Nephron progenitor cell (in vitro differentiated cells): ENCODE measurements at regions not wholly inside any gene's neighbourhood (a gene's known extent, or its start where the extent isn't known, plus 50 kb on each side); places are given as distances from the start of the nearest gene placed in this dataset.

Experiments
- DNase-seq: peaks from one replicate; pipeline ENCODE4 v3.0.0; 2021
- H3K27ac Mint-ChIP-seq: 2 replicates; pipeline ENCODE4 v1.8.0; 2021; ENCODE audit warnings: mild to moderate bottlenecking, moderate library complexity, mixed read lengths
- H3K27me3 Mint-ChIP-seq: 2 replicates; pipeline ENCODE4 v1.8.0; 2021; ENCODE audit warnings: mild to moderate bottlenecking, low read depth, mixed read lengths; ENCODE audit not compliant: poor library complexity
- H3K36me3 Mint-ChIP-seq: 2 replicates; pipeline ENCODE4 v1.8.0; 2021; ENCODE audit warnings: low read depth, mixed read lengths
- H3K4me1 Mint-ChIP-seq: 2 replicates; pipeline ENCODE4 v1.8.0; 2021; ENCODE audit warnings: mixed read lengths
- H3K4me3 Mint-ChIP-seq: 2 replicates; pipeline ENCODE4 v1.8.0; 2021; ENCODE audit warnings: mild to moderate bottlenecking, moderate library complexity, mixed read lengths
- H3K9me3 Mint-ChIP-seq: 2 replicates; pipeline ENCODE4 v1.8.0; 2021; ENCODE audit warnings: mild to moderate bottlenecking, moderate library complexity, mixed read lengths
- CTCF ChIP-seq: fragments of 200-600 bp; sonication (generic); IDR thresholded peaks from 2 replicates; pipeline ENCODE4 v1.5.0; 2021; ENCODE audit warnings: antibody characterized with exemption

DNA sequence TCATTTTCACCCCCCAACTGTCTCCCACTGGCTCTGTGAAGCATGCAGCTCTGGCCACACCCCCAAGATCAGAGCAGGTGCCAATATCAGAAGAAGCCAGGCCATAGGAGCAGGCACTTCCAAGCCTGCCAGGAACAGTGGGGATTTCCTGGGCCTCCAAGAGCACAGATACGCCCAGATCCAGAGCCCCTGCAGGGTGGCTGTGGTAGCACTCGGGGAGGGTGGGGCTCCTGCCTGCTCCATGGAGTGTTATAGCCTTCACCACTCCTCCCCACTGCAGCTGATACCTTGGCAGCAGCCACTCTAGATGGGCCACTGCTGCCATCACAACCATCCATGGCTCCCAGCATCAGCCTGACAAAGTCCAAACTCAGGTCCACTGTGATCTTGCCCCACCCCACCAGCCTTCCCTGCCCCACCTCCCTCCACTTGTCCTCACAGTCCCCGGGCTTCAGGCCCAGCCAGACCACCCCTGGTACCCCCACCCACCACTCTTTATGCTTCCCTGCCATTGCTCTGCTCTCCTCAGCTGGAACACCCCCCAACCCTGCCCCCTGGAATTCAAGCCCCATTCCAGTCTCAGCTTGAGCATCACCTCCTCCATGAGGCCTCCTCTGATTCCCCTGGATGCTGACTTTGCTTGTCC, 448.3 kb downstream of the MATN1 start:
- no peak for TF ChIP-seq CTCF
- H3K36me3 Mint-ChIP-seq = no peaks in the 10 kb centered on the region
- H3K4me3 Mint-ChIP-seq = no peak overlapping the region
- peaks cover 43% of the 10 kb centered on the region for H3K4me1 Mint-ChIP-seq
- no peaks in the 10 kb centered on the region for H3K9me3 Mint-ChIP-seq
- no peak overlapping the region for H3K27ac Mint-ChIP-seq
- H3K27me3 Mint-ChIP-seq = peaks cover 8% of the 10 kb centered on the region
- no peak for DNase-seq

GRCh38 chr1:30274173-30274970, 449.0 kb downstream of the MATN1 start:
- Mint-ChIP-seq H3K27ac (no peak overlapping the region), H3K27me3 (peaks cover 14% of the 10 kb centered on the region), H3K9me3 (no peaks in the 10 kb centered on the region), H3K36me3 (no peaks in the 10 kb centered on the region), H3K4me3 (no peak overlapping the region), H3K4me1 (peaks cover 43% of the 10 kb centered on the region)
- TF ChIP-seq CTCF = no peak
- DNase-seq = no peak

DNA sequence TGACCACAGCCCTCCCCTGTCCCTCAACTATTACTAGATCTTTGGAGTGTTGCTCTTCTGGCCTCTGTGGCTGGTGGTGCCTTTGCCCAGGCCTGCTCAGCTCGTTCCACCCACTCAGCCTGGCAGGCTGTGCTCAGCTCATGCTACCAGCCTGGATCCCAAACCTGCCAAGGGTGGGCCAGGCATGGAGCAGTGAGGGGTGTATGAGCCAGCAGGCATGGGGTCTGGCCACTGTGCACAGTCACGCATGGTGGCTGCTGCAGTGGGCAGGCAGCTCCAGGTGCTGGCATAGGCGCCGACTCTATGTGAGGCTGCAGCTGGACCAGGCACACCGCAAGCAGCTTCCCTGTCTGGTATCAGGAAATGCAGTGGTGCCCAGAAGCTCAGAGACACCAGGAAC, 449.9 kb downstream of the MATN1 start:
- H3K36me3 Mint-ChIP-seq = no peaks in the 10 kb centered on the region
- H3K4me1 Mint-ChIP-seq = peaks cover 43% of the 10 kb centered on the region
- peaks cover 13% of the 10 kb centered on the region for H3K27me3 Mint-ChIP-seq
- no peak for TF ChIP-seq CTCF
- H3K4me3 Mint-ChIP-seq = no peak overlapping the region
- H3K9me3 Mint-ChIP-seq = no peaks in the 10 kb centered on the region
- H3K27ac Mint-ChIP-seq = no peak overlapping the region
- DNase-seq = no peak

DNA sequence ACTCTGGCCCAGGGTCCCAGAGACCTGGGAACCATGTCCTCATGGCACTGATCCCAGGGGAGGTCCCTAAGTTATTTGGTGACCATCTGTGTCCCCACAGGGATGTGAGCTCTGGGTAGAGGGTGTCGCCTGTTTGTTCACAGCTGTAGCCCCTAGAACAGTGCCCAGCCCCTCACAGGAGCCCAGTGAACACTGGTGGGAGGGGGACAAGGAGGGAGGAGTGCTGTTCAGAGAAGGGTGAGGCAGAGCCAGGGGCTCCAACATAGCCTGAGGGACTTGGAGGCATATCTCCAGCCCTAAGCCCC, 450.4 kb downstream of the MATN1 start:
- Mint-ChIP-seq H3K27me3 (peaks cover 17% of the 10 kb centered on the region), H3K4me1 (peaks cover 43% of the 10 kb centered on the region), H3K9me3 (no peaks in the 10 kb centered on the region), H3K4me3 (no peak overlapping the region), H3K36me3 (no peaks in the 10 kb centered on the region), H3K27ac (no peak overlapping the region)
- no peak for TF ChIP-seq CTCF
- no peak for DNase-seq

DNA sequence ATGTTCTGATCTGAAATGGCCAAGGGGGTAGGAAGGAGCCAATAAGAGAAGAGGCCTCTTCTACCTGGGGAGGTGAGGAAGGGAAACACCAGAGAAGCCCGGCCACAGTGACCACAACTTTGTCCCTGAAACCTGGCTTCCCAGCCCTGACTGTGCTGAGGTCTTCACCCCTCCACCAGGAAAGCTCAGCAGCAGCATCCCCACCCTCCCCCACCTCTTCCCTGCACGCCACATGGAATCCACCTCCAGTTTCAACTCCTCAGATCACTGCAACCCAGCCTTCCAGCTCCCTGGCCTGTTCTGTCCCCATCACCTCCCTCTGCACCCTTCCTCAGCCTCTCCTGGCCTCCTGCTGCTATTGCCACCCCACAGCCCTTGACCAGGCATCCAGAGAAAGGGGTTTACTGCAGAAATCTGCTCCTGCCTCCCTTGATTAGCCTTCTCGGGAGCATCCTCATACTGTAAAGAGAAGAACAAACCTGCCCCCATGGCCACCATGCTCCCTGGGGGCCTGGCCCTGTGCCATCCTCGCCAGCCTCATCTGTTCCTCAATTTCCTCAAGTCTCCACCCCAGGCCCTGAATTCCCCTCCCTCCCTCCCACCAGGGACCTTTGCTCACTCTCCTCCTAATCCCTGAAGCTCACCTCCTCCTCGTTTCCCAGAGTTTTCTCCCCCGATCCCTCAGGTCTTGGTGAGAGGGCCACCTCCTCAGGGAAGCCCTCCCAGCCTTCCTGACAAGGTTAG, 450.9 kb downstream of the MATN1 start:
- DNase-seq = no peak
- Mint-ChIP-seq H3K4me3 (no peak overlapping the region), H3K27ac (no peak overlapping the region), H3K27me3 (peaks cover 17% of the 10 kb centered on the region), H3K4me1 (peaks cover 43% of the 10 kb centered on the region), H3K36me3 (no peaks in the 10 kb centered on the region), H3K9me3 (no peaks in the 10 kb centered on the region)
- no peak for TF ChIP-seq CTCF
